Stimulated activated CD4-positive, alpha-beta T cell treated with anti-CD3 and anti-CD28 coated beads, Interleukin-15, amount 100 ng/mL, for 48 hours (primary cell): ENCODE measurements at regions not wholly inside any gene's neighbourhood (a gene's known extent, or its start where the extent isn't known, plus 50 kb on each side); places are given as distances from the start of the nearest gene placed in this dataset.

Experiments used
- DNase-seq, 2 donors: peaks; one replicate each; pipeline ENCODE4 v3.0.0-alpha.2; 2020; ENCODE audit warnings: low read depth in 2 of 2

- no peak for DNase-seq
These were observed 279.3 kb upstream of the KLF12 start for GRCh38 chr13:74413482-74413881.

DNA sequence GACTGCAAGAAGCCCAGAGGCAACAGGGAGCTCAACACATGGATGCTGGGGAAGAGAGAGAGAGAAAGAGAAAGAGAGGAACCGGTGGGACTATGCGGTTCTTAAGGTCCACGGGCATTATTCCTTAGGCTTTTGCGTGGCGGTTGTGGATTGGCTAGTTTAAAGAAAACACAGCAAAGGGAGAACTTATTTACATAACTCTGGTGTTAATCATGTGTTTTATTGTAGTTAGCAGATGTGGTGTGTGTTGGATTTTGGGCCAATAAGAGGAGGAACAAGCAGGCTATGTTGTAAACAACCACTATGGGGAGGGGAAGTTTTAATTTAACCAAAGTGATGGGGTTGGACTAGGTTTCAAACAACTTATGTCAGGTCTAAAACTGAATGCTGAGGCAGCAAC lies 275.3 kb upstream of the KLF12 start:
- DNase-seq, result no peak

DNA sequence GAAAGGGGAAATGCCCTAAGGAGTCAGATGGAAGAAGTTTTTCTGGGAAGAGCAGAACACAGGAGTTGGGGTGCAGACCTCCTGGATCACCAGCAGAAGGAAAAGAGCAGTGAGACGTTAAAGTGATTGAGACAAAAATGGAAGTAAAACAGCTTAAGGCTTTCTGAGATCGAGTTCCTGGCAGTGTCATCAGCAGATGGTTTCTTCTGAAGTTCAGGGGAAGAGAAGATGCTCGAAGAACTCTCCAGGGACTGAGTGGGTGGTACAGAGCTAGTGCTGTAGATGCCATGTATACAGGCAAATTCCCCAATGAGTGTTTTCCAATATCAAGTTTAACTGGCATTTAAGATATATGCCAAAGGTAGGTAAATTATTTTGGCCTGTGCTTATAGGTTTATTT lies 272.2 kb upstream of the KLF12 start:
- DNase-seq, result no peak

DNA sequence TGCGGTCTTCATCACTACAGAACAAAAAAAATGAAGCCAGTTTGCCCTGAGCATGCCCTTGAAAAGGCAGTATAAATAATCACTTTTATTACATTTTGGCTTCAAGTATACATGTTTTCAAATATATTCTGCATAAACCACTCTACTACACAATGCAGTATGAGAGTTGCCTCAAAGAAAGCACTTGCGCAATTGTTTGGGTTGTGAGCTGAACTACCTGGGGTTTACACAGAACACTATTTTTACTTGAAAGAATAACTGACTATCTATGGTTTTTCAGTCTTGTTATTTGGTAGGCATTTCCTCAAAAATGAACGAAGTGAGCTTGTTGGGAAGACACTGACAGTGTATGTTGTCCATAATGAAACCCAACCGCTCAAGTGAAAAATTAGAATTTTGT lies 264.4 kb upstream of the KLF12 start:
- DNase-seq, result no peak

DNA sequence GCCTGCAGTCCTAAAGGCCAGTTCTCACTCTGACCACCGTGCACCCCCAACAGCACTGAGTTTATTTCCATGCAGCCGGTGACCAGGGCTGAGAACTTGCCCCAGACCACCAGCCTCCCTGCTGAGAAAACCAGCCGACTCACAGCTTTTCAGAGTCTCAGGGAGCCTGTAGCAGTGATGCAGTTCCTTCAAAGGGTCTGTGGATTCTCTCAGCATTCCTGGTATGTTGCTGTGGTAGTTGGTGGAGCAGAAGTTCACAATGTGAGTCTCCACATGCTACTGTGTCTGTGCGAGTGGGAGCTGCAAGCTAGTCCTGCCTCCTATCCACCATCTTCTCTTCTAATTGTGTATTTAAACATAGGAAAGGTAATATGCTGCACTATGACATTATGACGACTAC lies 254.9 kb upstream of the KLF12 start:
- DNase-seq, result no peak

DNA sequence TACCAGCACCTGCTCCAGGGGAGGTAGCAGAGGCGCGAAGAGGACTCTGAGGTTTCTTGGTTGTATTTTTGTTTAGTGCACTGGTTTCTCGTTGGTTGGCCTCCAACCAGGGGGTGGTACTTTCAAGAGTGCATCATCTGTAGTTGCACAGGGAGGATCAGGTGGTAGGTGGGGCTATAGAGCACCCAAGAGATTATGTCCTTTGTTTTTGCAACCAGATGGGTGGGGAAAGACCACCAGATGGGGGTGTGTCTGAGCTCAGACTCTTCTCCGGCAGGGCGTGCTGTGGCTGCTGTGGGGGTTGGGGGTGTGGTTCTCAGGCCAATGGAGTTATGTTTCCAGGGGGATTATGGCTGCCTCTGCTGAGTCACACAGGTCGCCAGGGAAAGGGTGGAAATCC lies 254.4 kb upstream of the KLF12 start:
- DNase-seq, result no peak

- no peak for DNase-seq
These were observed 238.3 kb upstream of the KLF12 start for GRCh38 chr13:74372511-74372910.

DNA sequence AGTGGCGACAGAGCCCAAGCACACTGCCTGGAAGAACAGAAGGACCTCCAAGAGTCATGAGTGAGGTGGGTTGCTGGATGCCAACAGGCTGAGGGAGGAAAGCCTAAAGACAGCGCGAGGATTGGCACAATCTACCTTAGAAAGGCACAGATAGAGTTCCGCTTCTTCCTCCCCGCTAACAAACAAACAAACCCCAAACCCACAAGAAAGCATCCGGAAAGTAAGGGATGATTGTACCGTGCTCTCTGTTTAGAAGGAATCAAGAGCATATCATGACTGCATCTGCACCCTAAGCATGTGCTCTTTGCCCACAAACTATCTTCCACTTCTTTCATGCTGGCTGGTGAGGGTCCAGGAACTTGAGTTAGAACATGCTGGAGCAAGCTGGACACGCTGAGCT lies 233.0 kb upstream of the KLF12 start:
- DNase-seq, result no peak

DNA sequence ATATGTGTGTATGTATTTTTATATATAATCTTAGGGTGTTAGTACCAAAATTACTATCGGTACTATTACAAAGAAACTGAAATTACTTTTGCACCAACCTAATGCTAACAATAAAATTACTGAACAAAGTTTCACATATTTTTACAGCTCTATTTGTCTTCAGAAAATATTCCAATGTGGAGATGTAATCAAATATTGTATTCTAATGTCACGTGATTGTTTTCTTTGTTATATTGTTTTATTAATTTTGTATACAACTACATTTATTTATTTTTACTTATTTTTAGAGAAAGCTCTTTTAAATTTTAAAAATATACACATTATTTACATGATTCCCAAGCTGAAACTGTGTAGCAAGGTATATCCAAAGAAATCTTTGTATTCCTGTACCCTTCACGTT lies 227.1 kb upstream of the KLF12 start:
- DNase-seq, result no peak

- no peak for DNase-seq
These were observed 212.8 kb upstream of the KLF12 start for GRCh38 chr13:74346960-74347359.

GRCh38 chr13:74338341-74338740 lies 204.1 kb upstream of the KLF12 start:
- DNase-seq, result no peak

DNA sequence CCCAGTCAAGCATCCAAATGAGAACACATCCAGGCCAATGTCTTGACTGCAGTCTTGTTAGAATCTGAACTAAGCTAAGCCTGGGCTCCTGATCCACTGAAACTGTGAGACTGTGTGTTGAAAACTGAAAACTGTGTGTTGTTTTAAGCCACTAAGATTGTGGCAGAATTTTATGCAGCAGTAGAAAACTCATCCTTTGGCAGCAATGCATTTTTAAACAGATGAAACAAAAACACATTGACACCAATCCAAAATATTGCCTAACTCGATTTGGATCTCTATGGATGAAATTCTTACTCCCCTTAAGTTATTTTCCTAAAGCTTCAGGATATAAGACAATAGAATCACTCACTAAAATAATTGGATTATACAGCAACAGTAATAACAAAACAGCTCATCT lies 202.3 kb upstream of the KLF12 start:
- no peak for DNase-seq

DNA sequence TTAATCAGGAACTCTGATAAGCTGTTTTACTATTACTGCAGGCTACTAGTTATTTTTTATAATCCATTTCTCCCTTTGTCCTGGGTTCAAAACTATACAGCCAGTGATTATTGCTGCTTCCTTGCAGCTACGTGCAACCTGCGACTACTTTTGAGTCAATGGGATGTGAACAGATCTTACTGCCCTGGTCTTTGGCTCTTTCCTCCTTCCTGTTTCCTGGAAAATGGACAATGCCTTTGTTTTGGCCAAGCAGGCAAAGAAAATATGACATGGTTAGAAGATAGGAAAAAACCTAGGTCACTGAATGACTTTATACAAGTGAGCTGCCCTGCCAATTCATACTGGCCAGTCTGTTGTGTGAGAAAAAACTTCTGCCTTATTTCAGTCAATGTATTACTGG lies 201.2 kb upstream of the KLF12 start:
- no peak for DNase-seq

DNA sequence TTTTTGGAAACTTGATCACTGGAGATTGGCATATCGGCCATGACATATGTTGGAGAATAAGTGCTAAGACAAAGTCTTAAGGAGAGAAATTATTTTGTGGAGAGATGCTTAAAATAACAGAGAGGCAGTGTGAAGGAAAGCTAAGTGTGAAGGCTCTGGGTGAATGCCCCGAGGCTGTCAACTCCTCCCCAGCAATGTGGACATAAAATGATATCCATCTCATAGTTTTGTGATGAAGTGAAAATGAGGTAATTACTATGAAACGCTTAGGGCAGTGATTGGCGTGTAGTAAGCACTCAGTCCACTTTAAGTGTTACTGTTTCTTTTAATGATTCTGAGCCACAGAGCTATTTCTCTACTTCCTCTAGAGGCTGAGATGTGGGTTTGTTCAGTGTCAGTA lies 195.8 kb upstream of the KLF12 start:
- no peak for DNase-seq

GRCh38 chr13:74325106-74325505 lies 190.9 kb upstream of the KLF12 start:
- DNase-seq, result no peak

- no peak for DNase-seq
These were observed 190.1 kb upstream of the KLF12 start for GRCh38 chr13:74324338-74324737.

- DNase-seq, result no peak
These were observed 188.4 kb upstream of the KLF12 start for GRCh38 chr13:74322562-74322961.

GRCh38 chr13:74320282-74320681 lies 186.1 kb upstream of the KLF12 start:
- DNase-seq, result no peak

DNA sequence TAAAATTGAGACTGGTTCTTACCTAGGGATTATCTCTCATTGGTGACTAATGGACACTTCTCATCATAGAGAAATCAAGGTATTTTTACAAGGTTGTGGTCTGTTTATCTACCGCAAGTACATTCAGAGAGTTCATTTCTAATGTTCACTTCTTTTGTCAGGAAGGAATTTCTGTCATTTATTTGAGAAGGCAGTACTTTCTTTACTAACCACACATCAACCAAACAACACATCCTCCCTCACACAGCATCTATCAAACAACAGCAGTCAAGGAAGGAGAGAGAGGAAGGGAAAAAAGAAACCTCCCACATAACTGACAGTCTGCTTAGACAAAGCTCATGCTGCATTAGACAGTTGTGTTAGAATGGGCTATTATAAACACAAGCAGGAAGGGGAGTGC lies 182.3 kb upstream of the KLF12 start:
- no peak for DNase-seq

DNA sequence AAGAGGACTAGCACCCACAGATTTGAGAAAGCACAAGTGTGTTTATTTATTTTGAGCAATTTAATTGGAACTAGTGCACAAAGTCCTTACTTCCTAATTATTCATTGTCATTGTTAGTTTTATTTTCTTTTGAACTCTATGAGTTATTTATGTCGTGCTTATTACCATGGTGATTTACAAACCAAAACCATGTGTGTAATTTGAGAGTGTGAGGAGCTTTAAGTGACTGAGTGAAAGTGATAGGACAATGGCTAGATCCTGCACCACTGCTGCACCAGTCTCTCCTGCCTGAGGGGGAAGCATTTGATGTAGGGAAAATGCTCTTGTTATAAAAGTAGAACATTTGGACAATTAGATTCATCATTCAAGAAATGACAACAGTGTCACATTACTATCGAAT lies 172.3 kb upstream of the KLF12 start:
- DNase-seq, result no peak

- DNase-seq, result no peak
These were observed 171.7 kb upstream of the KLF12 start for GRCh38 chr13:74305876-74306275.

DNA sequence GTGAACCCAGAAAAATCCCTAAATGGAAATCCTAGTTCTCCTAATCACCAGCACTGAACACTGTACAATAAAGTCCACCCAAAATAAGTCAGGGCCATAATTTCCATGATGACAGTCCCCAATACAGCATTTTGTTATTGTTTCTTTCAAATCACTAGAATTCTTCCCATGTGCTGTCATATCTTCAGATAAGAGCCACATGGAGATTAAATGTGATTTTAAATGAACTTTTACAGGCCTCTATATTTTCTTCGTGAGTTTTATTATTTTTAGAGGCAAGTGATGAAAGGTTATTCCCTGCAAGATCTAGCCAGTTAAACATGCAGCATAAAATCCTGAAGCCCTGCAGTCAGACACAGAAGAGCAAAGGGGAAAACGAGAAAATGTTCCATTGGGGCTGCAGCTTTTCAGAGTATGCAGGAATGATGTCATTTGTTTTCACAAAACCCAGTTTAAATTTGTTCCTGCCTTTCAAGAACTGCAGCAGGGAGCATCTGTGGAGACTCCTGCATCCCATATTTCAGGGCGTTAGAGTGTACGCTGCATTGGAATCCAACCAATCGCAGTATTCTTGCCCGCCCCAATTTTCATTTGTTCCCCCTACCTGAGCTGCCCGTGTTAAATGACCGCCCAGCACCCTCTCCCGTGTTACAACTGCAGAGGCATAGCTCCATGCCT lies 167.2 kb upstream of the KLF12 start:
- no peak for DNase-seq

DNA sequence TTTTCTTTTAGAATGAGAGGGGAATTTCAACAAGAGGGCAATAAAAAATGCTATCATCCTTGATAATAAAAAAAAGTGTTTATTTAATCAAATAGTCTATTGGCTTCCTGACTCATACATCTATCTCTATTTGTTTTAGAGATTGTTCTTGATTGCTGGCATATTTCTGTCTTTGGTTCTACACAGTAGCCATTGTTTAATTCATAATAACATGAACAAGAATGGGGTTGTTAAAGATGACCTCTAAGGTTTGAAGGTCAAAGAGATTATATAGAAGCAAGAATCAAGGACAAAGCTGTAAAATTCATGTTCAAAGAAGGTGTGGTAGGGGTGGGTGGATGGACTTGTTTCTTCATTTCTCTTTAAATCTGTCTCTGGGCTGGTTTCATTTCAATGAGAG lies 166.0 kb upstream of the KLF12 start:
- no peak for DNase-seq

- no peak for DNase-seq
These were observed 165.5 kb upstream of the KLF12 start for GRCh38 chr13:74299721-74300120.

GRCh38 chr13:74298923-74299322 lies 164.7 kb upstream of the KLF12 start:
- DNase-seq, result no peak
